Progenitor cell of endocrine pancreas (in vitro differentiated cells): ENCODE measurements at regions not wholly inside any gene's neighbourhood (a gene's known extent, or its start where the extent isn't known, plus 50 kb on each side); places are given as distances from the start of the nearest gene placed in this dataset.

Experiments used
- DNase-seq: peaks from one replicate; pipeline ENCODE4 v3.0.0; 2021; ENCODE audit warnings: low spot score; ENCODE audit not compliant: unreplicated experiment
- H3K27ac Mint-ChIP-seq: 2 replicates; pipeline ENCODE4 v1.8.0; 2021; ENCODE audit warnings: mild to moderate bottlenecking, moderate library complexity, mixed read lengths
- H3K27me3 Mint-ChIP-seq: 2 replicates; pipeline ENCODE4 v1.8.0; 2021; ENCODE audit warnings: mixed read lengths
- H3K36me3 Mint-ChIP-seq: 2 replicates; pipeline ENCODE4 v1.8.0; 2022; ENCODE audit warnings: mixed read lengths; ENCODE audit not compliant: insufficient read depth
- H3K4me1 Mint-ChIP-seq: 2 replicates; pipeline ENCODE4 v1.8.0; 2021; ENCODE audit warnings: low read depth, mixed read lengths
- H3K4me3 Mint-ChIP-seq: 2 replicates; pipeline ENCODE4 v1.8.0; 2021; ENCODE audit warnings: low read depth, mild to moderate bottlenecking, moderate library complexity, mixed read lengths
- H3K9me3 Mint-ChIP-seq: 2 replicates; pipeline ENCODE4 v1.8.0; 2021; ENCODE audit warnings: low read depth, mixed read lengths
- CTCF ChIP-seq: fragments of 200-600 bp; sonication (generic); IDR thresholded peaks from one replicate; pipeline ENCODE4 v1.5.0; 2021; ENCODE audit warnings: antibody characterized with exemption, mild to moderate bottlenecking; ENCODE audit not compliant: unreplicated experiment

GRCh38 chr1:218614031-218614430, 268.9 kb downstream of the TGFB2 start:
- Mint-ChIP-seq H3K27me3 (no peaks in the 10 kb centered on the region), H3K27ac (no peak overlapping the region), H3K4me1 (peaks cover 1% of the 10 kb centered on the region), H3K4me3 (no peak overlapping the region), H3K36me3 (no peaks in the 10 kb centered on the region), H3K9me3 (peaks cover 14% of the 10 kb centered on the region)
- DNase-seq: no peak
- no peak for TF ChIP-seq CTCF

- H3K36me3 Mint-ChIP-seq: no peaks in the 10 kb centered on the region
- peaks cover 11% of the 10 kb centered on the region for H3K9me3 Mint-ChIP-seq
- DNase-seq: no peak
- H3K4me3 Mint-ChIP-seq: no peak overlapping the region
- H3K27me3 Mint-ChIP-seq: no peaks in the 10 kb centered on the region
- TF ChIP-seq CTCF: no peak
- H3K4me1 Mint-ChIP-seq: peaks cover 1% of the 10 kb centered on the region
- no peak overlapping the region for H3K27ac Mint-ChIP-seq
These were observed 271.5 kb downstream of the TGFB2 start for GRCh38 chr1:218616681-218617080.

GRCh38 chr1:218617986-218618385, 272.9 kb downstream of the TGFB2 start:
- Mint-ChIP-seq H3K4me1 (peaks cover 1% of the 10 kb centered on the region), H3K27ac (no peak overlapping the region), H3K4me3 (no peak overlapping the region), H3K27me3 (no peaks in the 10 kb centered on the region), H3K36me3 (no peaks in the 10 kb centered on the region), H3K9me3 (peaks cover 8% of the 10 kb centered on the region)
- DNase-seq: no peak
- TF ChIP-seq CTCF: no peak

- TF ChIP-seq CTCF: no peak
These were observed 275.8 kb downstream of the TGFB2 start for GRCh38 chr1:218620956-218621355.

GRCh38 chr1:218624052-218624451, 278.9 kb downstream of the TGFB2 start:
- no peak for TF ChIP-seq CTCF
- no peak for DNase-seq
- no peak overlapping the region for H3K27ac Mint-ChIP-seq
- peaks cover 3% of the 10 kb centered on the region for H3K36me3 Mint-ChIP-seq
- peaks cover 5% of the 10 kb centered on the region for H3K4me1 Mint-ChIP-seq
- no peaks in the 10 kb centered on the region for H3K27me3 Mint-ChIP-seq
- peaks cover 12% of the 10 kb centered on the region for H3K9me3 Mint-ChIP-seq
- H3K4me3 Mint-ChIP-seq: no peak overlapping the region

More at GRCh38 chr1:218620956-218621355, 275.8 kb downstream of the TGFB2 start:
- no peaks in the 10 kb centered on the region for H3K36me3 Mint-ChIP-seq
- no peaks in the 10 kb centered on the region for H3K9me3 Mint-ChIP-seq
- H3K4me3 Mint-ChIP-seq: no peak overlapping the region
- no peak for DNase-seq
- peaks cover 5% of the 10 kb centered on the region for H3K4me1 Mint-ChIP-seq
- H3K27me3 Mint-ChIP-seq: no peaks in the 10 kb centered on the region
- no peak overlapping the region for H3K27ac Mint-ChIP-seq

- Mint-ChIP-seq H3K27me3 (no peaks in the 10 kb centered on the region), H3K4me3 (no peak overlapping the region), H3K27ac (no peak overlapping the region), H3K9me3 (peaks cover 18% of the 10 kb centered on the region), H3K36me3 (peaks cover 3% of the 10 kb centered on the region), H3K4me1 (peaks cover 5% of the 10 kb centered on the region)
- no peak for DNase-seq
- TF ChIP-seq CTCF: no peak
These were observed 280.3 kb downstream of the TGFB2 start for GRCh38 chr1:218625393-218625792.
